ENCODE measurements at regions not wholly inside any gene's neighbourhood (a gene's known extent, or its start where the extent isn't known, plus 50 kb on each side); places are given as distances from the start of the nearest gene placed in this dataset.

DNA sequence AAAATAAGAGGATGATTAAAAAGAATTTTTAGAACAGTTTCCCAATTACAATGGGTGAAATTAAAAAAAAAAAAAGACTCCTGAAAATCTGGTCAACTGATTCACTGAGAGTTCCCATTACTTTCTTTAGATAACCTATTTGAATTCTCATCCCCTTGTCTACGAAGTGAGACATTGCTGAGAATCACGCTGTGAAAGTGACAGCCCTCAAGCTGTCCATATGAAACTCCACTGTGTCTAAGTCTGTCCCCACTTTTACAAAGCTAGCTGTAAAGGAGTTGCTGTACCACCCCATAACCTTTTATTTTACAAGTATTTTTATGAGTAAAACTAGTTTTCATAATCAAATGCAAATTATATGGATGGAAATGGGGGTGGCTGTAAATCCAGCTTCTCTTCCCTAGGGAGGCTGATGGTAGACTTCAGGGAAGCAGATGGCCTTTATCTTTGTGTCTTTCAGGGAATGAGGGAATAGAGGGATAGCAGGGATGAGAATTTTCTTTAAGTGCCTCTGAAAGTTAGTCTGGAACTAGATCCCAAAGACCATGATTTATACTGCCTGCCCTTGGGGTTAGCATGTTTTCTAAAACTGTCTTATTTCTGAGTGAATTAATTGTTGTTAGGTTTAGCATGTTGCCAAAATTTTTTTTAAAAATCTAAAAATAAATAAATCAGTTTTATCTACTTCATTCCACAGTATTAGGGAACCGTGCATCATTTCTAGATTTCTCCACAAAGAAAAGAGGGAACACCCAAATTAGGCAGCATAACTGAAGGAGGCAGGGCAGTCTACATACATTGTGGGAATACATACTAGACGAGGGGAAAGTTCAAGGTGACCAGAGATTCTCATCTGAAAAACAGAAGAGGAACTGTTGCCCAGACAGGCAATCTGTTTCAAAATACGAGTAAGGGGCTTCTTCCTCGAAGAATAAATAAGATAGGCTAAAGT, 1219.1 kb downstream of the UQCRFS1 start:
- no peak for DNase-seq
- H3K9me3 Mint-ChIP-seq (ENCODE audit: low read depth, unreplicated experiment) = peaks cover 8% of the 10 kb centered on the region
- peaks cover 12% of the 10 kb centered on the region for H3K27me3 Mint-ChIP-seq (ENCODE audit: unreplicated experiment)
- no peaks in the 10 kb centered on the region for H3K36me3 Mint-ChIP-seq (ENCODE audit: insufficient read depth, unreplicated experiment)
- H3K4me3 Mint-ChIP-seq (ENCODE audit: low read depth, unreplicated experiment) = no peak overlapping the region
- CTCF ChIA-PET = interaction anchor here (0.7 kb wide), 1 partner anchor 66 kb away, joined by 5 read pairs; no protein-coding TSS in a partner anchor
- TF ChIP-seq, protein P1, sequence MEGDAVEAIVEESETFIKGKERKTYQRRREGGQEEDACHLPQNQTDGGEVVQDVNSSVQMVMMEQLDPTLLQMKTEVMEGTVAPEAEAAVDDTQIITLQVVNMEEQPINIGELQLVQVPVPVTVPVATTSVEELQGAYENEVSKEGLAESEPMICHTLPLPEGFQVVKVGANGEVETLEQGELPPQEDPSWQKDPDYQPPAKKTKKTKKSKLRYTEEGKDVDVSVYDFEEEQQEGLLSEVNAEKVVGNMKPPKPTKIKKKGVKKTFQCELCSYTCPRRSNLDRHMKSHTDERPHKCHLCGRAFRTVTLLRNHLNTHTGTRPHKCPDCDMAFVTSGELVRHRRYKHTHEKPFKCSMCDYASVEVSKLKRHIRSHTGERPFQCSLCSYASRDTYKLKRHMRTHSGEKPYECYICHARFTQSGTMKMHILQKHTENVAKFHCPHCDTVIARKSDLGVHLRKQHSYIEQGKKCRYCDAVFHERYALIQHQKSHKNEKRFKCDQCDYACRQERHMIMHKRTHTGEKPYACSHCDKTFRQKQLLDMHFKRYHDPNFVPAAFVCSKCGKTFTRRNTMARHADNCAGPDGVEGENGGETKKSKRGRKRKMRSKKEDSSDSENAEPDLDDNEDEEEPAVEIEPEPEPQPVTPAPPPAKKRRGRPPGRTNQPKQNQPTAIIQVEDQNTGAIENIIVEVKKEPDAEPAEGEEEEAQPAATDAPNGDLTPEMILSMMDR (IDR thresholded peaks at IDR 0.05; ENCODE audit: unreplicated experiment) = no peak
- no peak overlapping the region for H3K27ac Mint-ChIP-seq (ENCODE audit: unreplicated experiment)
- H3K4me1 Mint-ChIP-seq (ENCODE audit: low read depth, unreplicated experiment) = no peaks in the 10 kb centered on the region
- intact Hi-C loops (cut with micrococcal nuclease; ENCODE audit: unreplicated experiment) = no loop called here
- no TSS peak for BruUV-seq (replicated peaks)

DNA sequence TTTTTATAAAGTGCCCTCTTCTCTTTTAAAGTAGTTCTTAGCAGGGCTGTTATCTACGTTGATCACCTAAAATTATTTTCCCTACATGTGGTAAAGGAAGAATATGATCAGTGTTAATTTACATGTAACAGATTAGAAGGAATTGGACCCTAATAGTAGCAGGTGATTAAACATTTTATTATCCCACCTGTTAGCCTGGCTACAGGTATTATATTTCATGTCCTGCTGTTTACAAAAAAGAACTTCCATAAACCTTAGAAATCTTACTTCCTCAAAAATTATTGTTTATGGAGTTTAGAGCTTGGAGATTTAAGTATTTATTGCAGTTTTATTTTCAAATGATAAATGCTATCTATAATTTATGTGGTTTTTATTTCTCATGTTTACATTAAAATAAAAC, 1226.7 kb downstream of the UQCRFS1 start:
- peaks cover 2% of the 10 kb centered on the region for H3K9me3 Mint-ChIP-seq (ENCODE audit: low read depth, unreplicated experiment)
- H3K27me3 Mint-ChIP-seq (ENCODE audit: unreplicated experiment) = peaks cover 16% of the 10 kb centered on the region
- BruUV-seq (replicated peaks) = no TSS peak
- H3K36me3 Mint-ChIP-seq (ENCODE audit: insufficient read depth, unreplicated experiment) = no peaks in the 10 kb centered on the region
- intact Hi-C loops (cut with micrococcal nuclease; ENCODE audit: unreplicated experiment) = no loop called here
- no peak for DNase-seq
- TF ChIP-seq, protein P1 (IDR thresholded peaks at IDR 0.05; ENCODE audit: unreplicated experiment) = no peak
- H3K4me1 Mint-ChIP-seq (ENCODE audit: low read depth, unreplicated experiment) = no peaks in the 10 kb centered on the region
- H3K27ac Mint-ChIP-seq (ENCODE audit: unreplicated experiment) = no peak overlapping the region
- CTCF ChIA-PET = no interaction called here
- H3K4me3 Mint-ChIP-seq (ENCODE audit: low read depth, unreplicated experiment) = no peak overlapping the region

DNA sequence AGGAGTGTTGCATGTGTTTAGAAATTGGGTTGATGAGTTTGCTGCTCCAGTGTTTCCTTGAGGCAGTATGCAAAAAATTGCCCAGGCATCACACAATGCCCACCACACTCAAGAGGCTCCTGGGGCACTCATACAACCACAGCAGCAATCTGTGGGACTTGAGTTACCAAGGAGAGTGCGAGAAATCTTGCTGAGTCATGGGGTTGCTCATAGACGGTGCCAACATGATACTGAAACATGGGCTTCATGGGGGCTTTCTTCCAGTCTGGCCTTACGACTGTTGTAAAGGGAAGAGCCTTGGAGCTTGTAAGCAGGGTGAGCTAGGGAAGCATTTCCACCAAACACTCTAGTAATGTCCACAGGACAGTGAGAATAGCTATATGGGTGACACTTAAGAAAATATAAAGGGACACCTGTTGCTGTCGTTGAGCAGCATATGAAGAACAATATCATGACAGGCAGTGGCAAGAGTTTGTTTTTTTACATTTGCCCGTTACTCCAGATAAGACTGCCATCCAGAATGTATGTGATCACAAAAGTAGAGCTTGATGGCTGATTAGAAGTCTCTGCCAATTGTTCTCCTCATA, 1237.4 kb downstream of the UQCRFS1 start:
- no TSS peak for BruUV-seq (replicated peaks)
- CTCF ChIA-PET = no interaction called here
- H3K27me3 Mint-ChIP-seq (ENCODE audit: unreplicated experiment) = no peaks in the 10 kb centered on the region
- TF ChIP-seq, protein P1 (IDR thresholded peaks at IDR 0.05; ENCODE audit: unreplicated experiment) = no peak
- H3K4me3 Mint-ChIP-seq (ENCODE audit: low read depth, unreplicated experiment) = no peak overlapping the region
- H3K9me3 Mint-ChIP-seq (ENCODE audit: low read depth, unreplicated experiment) = no peaks in the 10 kb centered on the region
- H3K36me3 Mint-ChIP-seq (ENCODE audit: insufficient read depth, unreplicated experiment) = no peaks in the 10 kb centered on the region
- intact Hi-C loops (cut with micrococcal nuclease; ENCODE audit: unreplicated experiment) = no loop called here
- H3K27ac Mint-ChIP-seq (ENCODE audit: unreplicated experiment) = no peak overlapping the region
- no peak for DNase-seq
- H3K4me1 Mint-ChIP-seq (ENCODE audit: low read depth, unreplicated experiment) = peaks cover 25% of the 10 kb centered on the region

DNA sequence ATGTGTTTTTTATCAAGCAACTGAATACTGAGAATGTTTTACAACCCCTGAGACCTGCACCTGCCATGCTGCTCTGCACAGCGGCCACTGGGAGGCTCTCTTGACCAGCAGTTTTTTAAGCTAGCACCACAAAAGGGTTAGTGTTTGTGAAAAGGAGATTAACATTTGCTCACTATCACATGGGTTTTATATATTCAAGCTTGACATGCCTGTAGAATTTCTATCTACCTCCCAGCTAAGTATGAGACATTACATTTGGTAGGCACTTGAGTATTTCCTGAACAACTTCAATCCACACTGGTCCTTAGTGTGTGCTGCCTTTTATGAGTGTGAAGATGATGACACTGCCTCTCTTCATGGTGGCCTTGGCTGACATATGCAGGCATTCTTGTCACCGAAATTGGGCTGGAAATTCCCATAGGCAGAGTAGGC, 1238.9 kb downstream of the UQCRFS1 start:
- no TSS peak for BruUV-seq (replicated peaks)
- peak; percentile 42 for DNase-seq
- intact Hi-C loops (cut with micrococcal nuclease; ENCODE audit: unreplicated experiment) = loop anchor here (1.0 to 5.0 kb wide), 2 partner anchors 351 to 733 kb away; no protein-coding TSS in a partner anchor
- H3K9me3 Mint-ChIP-seq (ENCODE audit: low read depth, unreplicated experiment) = no peaks in the 10 kb centered on the region
- no peaks in the 10 kb centered on the region for H3K27me3 Mint-ChIP-seq (ENCODE audit: unreplicated experiment)
- H3K27ac Mint-ChIP-seq (ENCODE audit: unreplicated experiment) = no peak overlapping the region
- peaks cover 25% of the 10 kb centered on the region for H3K4me1 Mint-ChIP-seq (ENCODE audit: low read depth, unreplicated experiment)
- H3K36me3 Mint-ChIP-seq (ENCODE audit: insufficient read depth, unreplicated experiment) = no peaks in the 10 kb centered on the region
- CTCF ChIA-PET = interaction anchor here (0.7 to 1.2 kb wide), 2 partner anchors 660 to 905 kb away, joined by 3 to 6 read pairs; no protein-coding TSS in a partner anchor
- TF ChIP-seq, protein P1 (IDR thresholded peaks at IDR 0.05; ENCODE audit: unreplicated experiment) = peak; percentile 30
- no peak overlapping the region for H3K4me3 Mint-ChIP-seq (ENCODE audit: low read depth, unreplicated experiment)

Measured in Calu3 (cell line).